WERI-Rb-1 (cell line): ENCODE measurements at regions not wholly inside any gene's neighbourhood (a gene's known extent, or its start where the extent isn't known, plus 50 kb on each side); places are given as distances from the start of the nearest gene placed in this dataset.

ENCODE experiments used
- DNase-seq: peaks from one replicate; pipeline ENCODE4 v3.0.0-alpha.2; 2020
- H3K27ac ChIP-seq: fragments of 250-450 bp; sonication (Bioruptor Pico); 2 replicates; pipeline ENCODE4 v1.5.1; 2020; ENCODE audit warnings: mild to moderate bottlenecking, moderate library complexity
- H3K27me3 ChIP-seq: fragments of 250-450 bp; sonication (Bioruptor Pico); 2 replicates; pipeline ENCODE4 v1.5.1; 2021; ENCODE audit warnings: mild to moderate bottlenecking, low read depth, moderate library complexity; ENCODE audit not compliant: insufficient read depth, severe bottlenecking
- H3K36me3 ChIP-seq: fragments of 250-450 bp; sonication (Bioruptor Pico); 2 replicates; pipeline ENCODE4 v1.5.1; 2020; ENCODE audit warnings: mild to moderate bottlenecking, moderate library complexity
- H3K4me3 ChIP-seq: 2 replicates; pipeline ENCODE4 v1.5.1; 2011; ENCODE audit warnings: low read depth, mild to moderate bottlenecking, control low read depth, low read length
- H3K9me3 ChIP-seq: fragments of 250-450 bp; sonication (Bioruptor Pico); 2 replicates; pipeline ENCODE4 v1.5.1; 2021; ENCODE audit warnings: mild to moderate bottlenecking, moderate library complexity; ENCODE audit not compliant: severe bottlenecking
- CTCF ChIP-seq: IDR thresholded peaks from 2 replicates; pipeline ENCODE4 v1.5.1; 2011; ENCODE audit warnings: low read depth, mild to moderate bottlenecking, control low read depth, inconsistent platforms, low read length

GRCh38 chr5:30878296-30878695 lies 315.2 kb upstream of the CDH6 start:
- H3K36me3 ChIP-seq, result no peaks in the 10 kb centered on the region
- no peak overlapping the region for H3K27ac ChIP-seq
- no peaks in the 10 kb centered on the region for H3K27me3 ChIP-seq
- no peak for TF ChIP-seq CTCF
- H3K4me3 ChIP-seq, result no peak overlapping the region
- no peaks in the 10 kb centered on the region for H3K9me3 ChIP-seq
- no peak for DNase-seq

DNA sequence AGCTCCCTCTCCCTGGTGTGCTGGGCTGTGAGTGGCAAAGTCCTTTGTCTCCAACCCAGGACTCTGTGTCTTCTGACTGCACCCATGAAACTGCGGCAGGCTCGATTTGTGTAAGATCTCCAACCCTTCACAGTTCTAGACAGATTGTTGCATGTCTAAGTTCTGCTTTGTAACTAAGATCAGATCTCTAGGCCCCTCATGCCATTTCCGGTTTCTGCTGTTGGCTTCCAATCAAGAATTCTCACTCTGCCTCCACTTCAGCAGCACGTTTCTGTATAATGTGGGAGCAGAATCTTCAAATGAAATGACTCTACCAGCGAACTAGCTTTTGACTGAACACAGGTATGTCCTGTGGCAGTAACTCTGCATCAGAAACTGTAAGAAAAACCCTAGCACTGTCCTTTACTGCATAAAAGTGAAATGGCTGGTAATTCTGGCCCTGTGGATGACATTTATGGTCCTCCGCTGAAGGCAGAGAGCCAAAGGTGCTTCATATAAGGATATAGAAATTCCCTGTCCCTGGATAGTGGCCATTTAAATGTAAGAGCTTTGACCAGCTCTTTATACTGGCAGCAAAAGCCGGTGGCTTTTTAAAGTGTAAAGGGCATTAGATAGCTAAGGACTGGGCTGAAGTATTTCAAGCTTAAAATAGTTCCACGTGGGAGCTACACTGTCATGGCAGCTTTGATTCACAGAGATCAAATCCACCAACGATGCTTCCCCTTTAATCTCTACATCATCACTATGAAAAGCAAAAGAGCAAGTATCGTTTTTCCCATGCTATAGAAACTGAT lies 319.0 kb upstream of the CDH6 start:
- no peak overlapping the region for H3K27ac ChIP-seq
- H3K27me3 ChIP-seq, result no peaks in the 10 kb centered on the region
- TF ChIP-seq CTCF, result no peak
- DNase-seq, result no peak
- no peak overlapping the region for H3K4me3 ChIP-seq
- H3K9me3 ChIP-seq, result no peaks in the 10 kb centered on the region
- H3K36me3 ChIP-seq, result no peaks in the 10 kb centered on the region

DNA sequence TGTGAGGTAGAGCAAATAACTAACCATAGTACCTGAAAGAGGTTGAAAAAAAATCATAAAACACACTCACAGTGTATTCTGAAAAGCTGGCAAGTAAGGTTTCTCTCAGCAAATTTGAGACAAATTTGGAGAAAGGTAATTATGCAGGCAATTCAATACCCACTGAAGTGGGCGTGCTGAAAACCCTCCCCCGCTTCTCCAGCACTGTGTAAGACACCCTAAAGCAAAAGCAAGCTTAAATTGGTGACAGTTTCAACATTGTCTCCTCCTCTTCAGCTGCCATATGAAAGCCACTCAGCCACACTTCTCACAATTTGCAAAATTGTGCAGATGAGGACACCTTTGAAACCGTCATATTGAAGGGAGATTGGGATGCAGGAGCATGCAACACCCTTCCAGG lies 322.3 kb upstream of the CDH6 start:
- Histone ChIP-seq H3K4me3 (no peak overlapping the region), H3K27me3 (no peaks in the 10 kb centered on the region), H3K9me3 (no peaks in the 10 kb centered on the region), H3K27ac (no peak overlapping the region), H3K36me3 (no peaks in the 10 kb centered on the region)
- no peak for DNase-seq
- TF ChIP-seq CTCF, result no peak

GRCh38 chr5:30867711-30868110 lies 325.8 kb upstream of the CDH6 start:
- Histone ChIP-seq H3K36me3 (no peaks in the 10 kb centered on the region), H3K4me3 (no peak overlapping the region), H3K27ac (no peak overlapping the region), H3K27me3 (no peaks in the 10 kb centered on the region), H3K9me3 (no peaks in the 10 kb centered on the region)
- no peak for TF ChIP-seq CTCF
- DNase-seq, result no peak

GRCh38 chr5:30866142-30866541 lies 327.3 kb upstream of the CDH6 start:
- Histone ChIP-seq H3K27ac (no peak overlapping the region), H3K36me3 (no peaks in the 10 kb centered on the region), H3K4me3 (no peak overlapping the region), H3K27me3 (no peaks in the 10 kb centered on the region), H3K9me3 (no peaks in the 10 kb centered on the region)
- DNase-seq, result no peak
- no peak for TF ChIP-seq CTCF

GRCh38 chr5:30856242-30856641 lies 337.2 kb upstream of the CDH6 start:
- Histone ChIP-seq H3K27ac (no peak overlapping the region), H3K9me3 (no peaks in the 10 kb centered on the region), H3K36me3 (no peaks in the 10 kb centered on the region), H3K4me3 (no peak overlapping the region), H3K27me3 (no peaks in the 10 kb centered on the region)
- DNase-seq, result no peak
- TF ChIP-seq CTCF, result no peak
